ENCODE measurements at regions not wholly inside any gene's neighbourhood (a gene's known extent, or its start where the extent isn't known, plus 50 kb on each side); places are given as distances from the start of the nearest gene placed in this dataset.

DNA sequence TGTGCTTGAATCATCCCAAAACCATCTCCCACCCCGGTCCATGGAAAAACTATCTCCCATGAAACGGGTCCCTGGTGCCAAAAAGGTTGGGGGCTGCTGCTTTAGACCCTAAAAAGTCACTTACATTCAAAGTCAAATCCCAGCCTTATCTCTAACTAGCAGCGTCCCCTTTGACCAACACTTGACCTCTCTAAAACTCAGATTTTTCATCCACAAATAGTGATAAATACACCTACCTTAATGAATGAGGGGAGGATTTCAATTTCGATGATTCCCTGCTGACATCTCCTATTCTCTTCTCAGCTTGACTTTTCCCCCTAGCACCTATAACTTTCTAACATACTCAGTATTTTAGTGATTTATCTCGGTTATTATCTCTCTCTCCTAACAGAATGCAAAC is 137.3 kb downstream of the BTG1 start:
- TF ChIP-seq POLR2A (IDR thresholded peaks at IDR 0.05), result no peak
- TF ChIP-seq, protein P1, sequence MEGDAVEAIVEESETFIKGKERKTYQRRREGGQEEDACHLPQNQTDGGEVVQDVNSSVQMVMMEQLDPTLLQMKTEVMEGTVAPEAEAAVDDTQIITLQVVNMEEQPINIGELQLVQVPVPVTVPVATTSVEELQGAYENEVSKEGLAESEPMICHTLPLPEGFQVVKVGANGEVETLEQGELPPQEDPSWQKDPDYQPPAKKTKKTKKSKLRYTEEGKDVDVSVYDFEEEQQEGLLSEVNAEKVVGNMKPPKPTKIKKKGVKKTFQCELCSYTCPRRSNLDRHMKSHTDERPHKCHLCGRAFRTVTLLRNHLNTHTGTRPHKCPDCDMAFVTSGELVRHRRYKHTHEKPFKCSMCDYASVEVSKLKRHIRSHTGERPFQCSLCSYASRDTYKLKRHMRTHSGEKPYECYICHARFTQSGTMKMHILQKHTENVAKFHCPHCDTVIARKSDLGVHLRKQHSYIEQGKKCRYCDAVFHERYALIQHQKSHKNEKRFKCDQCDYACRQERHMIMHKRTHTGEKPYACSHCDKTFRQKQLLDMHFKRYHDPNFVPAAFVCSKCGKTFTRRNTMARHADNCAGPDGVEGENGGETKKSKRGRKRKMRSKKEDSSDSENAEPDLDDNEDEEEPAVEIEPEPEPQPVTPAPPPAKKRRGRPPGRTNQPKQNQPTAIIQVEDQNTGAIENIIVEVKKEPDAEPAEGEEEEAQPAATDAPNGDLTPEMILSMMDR (IDR thresholded peaks at IDR 0.05), result no peak

Data from right lobe of liver (tissue), 4 donors.